AG09319 (cell line): ENCODE measurements at regions not wholly inside any gene's neighbourhood (a gene's known extent, or its start where the extent isn't known, plus 50 kb on each side); places are given as distances from the start of the nearest gene placed in this dataset.
A peak's percentile ranks its signal among the peaks of the same experiment; 100 is the strongest.

ENCODE experiments used
- DNase-seq: peaks from one replicate; pipeline ENCODE4 v3.0.0-alpha.2; 2010; ENCODE audit warnings: low read depth; ENCODE audit errors: extremely low read depth
- CTCF ChIP-seq: IDR thresholded peaks from 2 replicates; pipeline ENCODE4 v1.5.1; 2011; ENCODE audit warnings: low read depth, mild to moderate bottlenecking, inconsistent platforms, low read length, moderate library complexity

- no peak for DNase-seq
Observed at GRCh38 chr13:73240193-73240592, 181.4 kb downstream of the KLF5 start.

GRCh38 chr13:73235385-73235784 lies 176.6 kb downstream of the KLF5 start:
- TF ChIP-seq CTCF: no peak
- no peak for DNase-seq

More at GRCh38 chr13:73240193-73240592, 181.4 kb downstream of the KLF5 start:
- TF ChIP-seq CTCF: no peak

- no peak for TF ChIP-seq CTCF
Observed at GRCh38 chr13:73231471-73231870, 172.7 kb downstream of the KLF5 start.

GRCh38 chr13:73230716-73231115 lies 171.9 kb downstream of the KLF5 start:
- DNase-seq: no peak
- TF ChIP-seq CTCF: no peak

More at GRCh38 chr13:73231471-73231870, 172.7 kb downstream of the KLF5 start:
- no peak for DNase-seq

GRCh38 chr13:73228546-73228945 lies 169.7 kb downstream of the KLF5 start:
- DNase-seq: no peak
- TF ChIP-seq CTCF: peak; percentile 8

GRCh38 chr13:73225990-73226389 lies 167.2 kb downstream of the KLF5 start:
- no peak for TF ChIP-seq CTCF
- no peak for DNase-seq

- DNase-seq: no peak
- TF ChIP-seq CTCF: no peak
Observed at GRCh38 chr13:73224703-73225102, 165.9 kb downstream of the KLF5 start.
